ENCODE measurements at regions not wholly inside any gene's neighbourhood (a gene's known extent, or its start where the extent isn't known, plus 50 kb on each side); places are given as distances from the start of the nearest gene placed in this dataset.

DNA sequence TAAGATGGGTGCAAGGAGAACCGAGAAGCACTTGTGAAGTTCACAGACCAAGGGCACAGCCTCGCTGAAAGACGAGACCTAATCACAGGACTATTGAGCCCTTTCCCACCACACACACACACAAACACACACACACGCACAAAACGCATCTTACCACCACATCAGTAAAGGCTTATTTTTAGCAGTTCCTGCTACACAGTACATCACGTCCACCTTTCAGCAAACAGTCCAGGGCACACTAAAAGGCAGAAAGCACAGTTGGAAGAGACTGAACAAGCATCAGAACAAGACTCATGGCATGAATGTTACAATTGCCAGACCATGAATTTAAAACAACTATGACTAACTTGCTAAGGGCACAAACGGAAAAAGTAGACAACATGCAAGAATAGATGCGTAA, 83.6 kb upstream of the MAPK10 start:
- TF ChIP-seq ZNF70 (CRISPR knock-in tag; IDR thresholded peaks at IDR 0.05) = no peak
- no peak for TF ChIP-seq ZC3H10 (CRISPR knock-in tag; IDR thresholded peaks at IDR 0.05)
- no peak for TF ChIP-seq ZNF8 (CRISPR knock-in tag; IDR thresholded peaks at IDR 0.05)
- TF ChIP-seq OSR1 (CRISPR knock-in tag; IDR thresholded peaks at IDR 0.05) = no peak
- no peak for TF ChIP-seq TOX (CRISPR knock-in tag; IDR thresholded peaks at IDR 0.05; ENCODE audit: borderline replicate concordance)
- TF ChIP-seq PPARA (CRISPR knock-in tag; IDR thresholded peaks at IDR 0.05; ENCODE audit: borderline replicate concordance) = no peak
- no peak for TF ChIP-seq ISL1 (CRISPR knock-in tag; IDR thresholded peaks at IDR 0.05)
- no peak for TF ChIP-seq ESRRG (CRISPR knock-in tag; IDR thresholded peaks at IDR 0.05)
- no peak for TF ChIP-seq ZNF565 (CRISPR knock-in tag; conservative IDR thresholded peaks at IDR 0.05; ENCODE audit: low read depth)
- no peak for TF ChIP-seq ZFP3 (CRISPR knock-in tag; IDR thresholded peaks at IDR 0.05)
- no peak for TF ChIP-seq CSDC2 (CRISPR knock-in tag; IDR thresholded peaks at IDR 0.05)
- no peak for ATAC-seq

DNA sequence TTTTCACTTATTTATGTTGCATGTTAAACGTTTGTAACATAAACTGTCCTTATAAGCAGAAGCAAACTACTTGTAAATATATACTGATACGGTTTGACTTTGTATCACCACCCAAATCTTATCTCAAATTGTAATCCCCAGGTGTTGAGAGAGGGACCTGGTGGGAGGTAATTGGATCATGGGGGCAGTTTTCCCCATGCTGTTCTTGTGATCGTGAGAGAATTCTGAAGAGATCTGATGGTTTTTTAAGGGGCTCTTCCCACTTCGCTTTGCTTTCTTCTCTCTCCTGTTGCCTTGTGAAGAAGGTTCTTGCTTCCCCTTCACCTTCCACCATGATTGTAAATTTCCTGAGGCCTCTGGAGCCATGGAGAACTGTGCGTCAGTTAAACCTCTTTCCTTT, 87.1 kb upstream of the MAPK10 start:
- ATAC-seq = no peak
- no peak for TF ChIP-seq RARB (CRISPR knock-in tag; IDR thresholded peaks at IDR 0.05)
- TF ChIP-seq GLIS3 (CRISPR knock-in tag; IDR thresholded peaks at IDR 0.05) = no peak
- TF ChIP-seq ZNF565 (CRISPR knock-in tag; conservative IDR thresholded peaks at IDR 0.05; ENCODE audit: low read depth) = no peak
- TF ChIP-seq TOX (CRISPR knock-in tag; IDR thresholded peaks at IDR 0.05; ENCODE audit: borderline replicate concordance) = no peak
- TF ChIP-seq OSR1 (CRISPR knock-in tag; IDR thresholded peaks at IDR 0.05) = no peak
- TF ChIP-seq ESRRG (CRISPR knock-in tag; IDR thresholded peaks at IDR 0.05) = no peak
- TF ChIP-seq TCF4 (CRISPR knock-in tag; IDR thresholded peaks at IDR 0.05; ENCODE audit: borderline replicate concordance) = no peak
- TF ChIP-seq, protein P1, sequence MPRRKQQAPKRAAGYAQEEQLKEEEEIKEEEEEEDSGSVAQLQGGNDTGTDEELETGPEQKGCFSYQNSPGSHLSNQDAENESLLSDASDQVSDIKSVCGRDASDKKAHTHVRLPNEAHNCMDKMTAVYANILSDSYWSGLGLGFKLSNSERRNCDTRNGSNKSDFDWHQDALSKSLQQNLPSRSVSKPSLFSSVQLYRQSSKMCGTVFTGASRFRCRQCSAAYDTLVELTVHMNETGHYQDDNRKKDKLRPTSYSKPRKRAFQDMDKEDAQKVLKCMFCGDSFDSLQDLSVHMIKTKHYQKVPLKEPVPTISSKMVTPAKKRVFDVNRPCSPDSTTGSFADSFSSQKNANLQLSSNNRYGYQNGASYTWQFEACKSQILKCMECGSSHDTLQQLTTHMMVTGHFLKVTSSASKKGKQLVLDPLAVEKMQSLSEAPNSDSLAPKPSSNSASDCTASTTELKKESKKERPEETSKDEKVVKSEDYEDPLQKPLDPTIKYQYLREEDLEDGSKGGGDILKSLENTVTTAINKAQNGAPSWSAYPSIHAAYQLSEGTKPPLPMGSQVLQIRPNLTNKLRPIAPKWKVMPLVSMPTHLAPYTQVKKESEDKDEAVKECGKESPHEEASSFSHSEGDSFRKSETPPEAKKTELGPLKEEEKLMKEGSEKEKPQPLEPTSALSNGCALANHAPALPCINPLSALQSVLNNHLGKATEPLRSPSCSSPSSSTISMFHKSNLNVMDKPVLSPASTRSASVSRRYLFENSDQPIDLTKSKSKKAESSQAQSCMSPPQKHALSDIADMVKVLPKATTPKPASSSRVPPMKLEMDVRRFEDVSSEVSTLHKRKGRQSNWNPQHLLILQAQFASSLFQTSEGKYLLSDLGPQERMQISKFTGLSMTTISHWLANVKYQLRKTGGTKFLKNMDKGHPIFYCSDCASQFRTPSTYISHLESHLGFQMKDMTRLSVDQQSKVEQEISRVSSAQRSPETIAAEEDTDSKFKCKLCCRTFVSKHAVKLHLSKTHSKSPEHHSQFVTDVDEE (CRISPR knock-in tag; IDR thresholded peaks at IDR 0.05) = no peak
- TF ChIP-seq, protein P2, sequence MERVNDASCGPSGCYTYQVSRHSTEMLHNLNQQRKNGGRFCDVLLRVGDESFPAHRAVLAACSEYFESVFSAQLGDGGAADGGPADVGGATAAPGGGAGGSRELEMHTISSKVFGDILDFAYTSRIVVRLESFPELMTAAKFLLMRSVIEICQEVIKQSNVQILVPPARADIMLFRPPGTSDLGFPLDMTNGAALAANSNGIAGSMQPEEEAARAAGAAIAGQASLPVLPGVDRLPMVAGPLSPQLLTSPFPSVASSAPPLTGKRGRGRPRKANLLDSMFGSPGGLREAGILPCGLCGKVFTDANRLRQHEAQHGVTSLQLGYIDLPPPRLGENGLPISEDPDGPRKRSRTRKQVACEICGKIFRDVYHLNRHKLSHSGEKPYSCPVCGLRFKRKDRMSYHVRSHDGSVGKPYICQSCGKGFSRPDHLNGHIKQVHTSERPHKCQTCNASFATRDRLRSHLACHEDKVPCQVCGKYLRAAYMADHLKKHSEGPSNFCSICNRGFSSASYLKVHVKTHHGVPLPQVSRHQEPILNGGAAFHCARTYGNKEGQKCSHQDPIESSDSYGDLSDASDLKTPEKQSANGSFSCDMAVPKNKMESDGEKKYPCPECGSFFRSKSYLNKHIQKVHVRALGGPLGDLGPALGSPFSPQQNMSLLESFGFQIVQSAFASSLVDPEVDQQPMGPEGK (CRISPR knock-in tag; IDR thresholded peaks at IDR 0.05; ENCODE audit: borderline replicate concordance) = no peak
- no peak for TF ChIP-seq SNAI2 (CRISPR knock-in tag; IDR thresholded peaks at IDR 0.05)
- TF ChIP-seq, protein P3, sequence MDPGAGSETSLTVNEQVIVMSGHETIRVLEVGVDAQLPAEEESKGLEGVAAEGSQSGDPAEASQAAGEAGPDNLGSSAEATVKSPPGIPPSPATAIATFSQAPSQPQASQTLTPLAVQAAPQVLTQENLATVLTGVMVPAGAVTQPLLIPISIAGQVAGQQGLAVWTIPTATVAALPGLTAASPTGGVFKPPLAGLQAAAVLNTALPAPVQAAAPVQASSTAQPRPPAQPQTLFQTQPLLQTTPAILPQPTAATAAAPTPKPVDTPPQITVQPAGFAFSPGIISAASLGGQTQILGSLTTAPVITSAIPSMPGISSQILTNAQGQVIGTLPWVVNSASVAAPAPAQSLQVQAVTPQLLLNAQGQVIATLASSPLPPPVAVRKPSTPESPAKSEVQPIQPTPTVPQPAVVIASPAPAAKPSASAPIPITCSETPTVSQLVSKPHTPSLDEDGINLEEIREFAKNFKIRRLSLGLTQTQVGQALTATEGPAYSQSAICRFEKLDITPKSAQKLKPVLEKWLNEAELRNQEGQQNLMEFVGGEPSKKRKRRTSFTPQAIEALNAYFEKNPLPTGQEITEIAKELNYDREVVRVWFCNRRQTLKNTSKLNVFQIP (CRISPR knock-in tag; IDR thresholded peaks at IDR 0.05; ENCODE audit: borderline replicate concordance, low read depth) = no peak
- no peak for TF ChIP-seq ZFP3 (CRISPR knock-in tag; IDR thresholded peaks at IDR 0.05)
- TF ChIP-seq, protein P4, sequence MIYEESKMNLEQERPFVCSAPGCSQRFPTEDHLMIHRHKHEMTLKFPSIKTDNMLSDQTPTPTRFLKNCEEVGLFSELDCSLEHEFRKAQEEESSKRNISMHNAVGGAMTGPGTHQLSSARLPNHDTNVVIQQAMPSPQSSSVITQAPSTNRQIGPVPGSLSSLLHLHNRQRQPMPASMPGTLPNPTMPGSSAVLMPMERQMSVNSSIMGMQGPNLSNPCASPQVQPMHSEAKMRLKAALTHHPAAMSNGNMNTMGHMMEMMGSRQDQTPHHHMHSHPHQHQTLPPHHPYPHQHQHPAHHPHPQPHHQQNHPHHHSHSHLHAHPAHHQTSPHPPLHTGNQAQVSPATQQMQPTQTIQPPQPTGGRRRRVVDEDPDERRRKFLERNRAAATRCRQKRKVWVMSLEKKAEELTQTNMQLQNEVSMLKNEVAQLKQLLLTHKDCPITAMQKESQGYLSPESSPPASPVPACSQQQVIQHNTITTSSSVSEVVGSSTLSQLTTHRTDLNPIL (CRISPR knock-in tag; IDR thresholded peaks at IDR 0.05; ENCODE audit: low read depth) = no peak
- TF ChIP-seq ISL1 (CRISPR knock-in tag; IDR thresholded peaks at IDR 0.05) = no peak
- no peak for TF ChIP-seq ZNF70 (CRISPR knock-in tag; IDR thresholded peaks at IDR 0.05)
- TF ChIP-seq ZNF8 (CRISPR knock-in tag; IDR thresholded peaks at IDR 0.05) = no peak
- no peak for TF ChIP-seq ZFP30 (CRISPR knock-in tag; IDR thresholded peaks at IDR 0.05)
- TF ChIP-seq PPARA (CRISPR knock-in tag; IDR thresholded peaks at IDR 0.05; ENCODE audit: borderline replicate concordance) = no peak
- no peak for TF ChIP-seq ZC3H10 (CRISPR knock-in tag; IDR thresholded peaks at IDR 0.05)
- TF ChIP-seq ARNTL (CRISPR knock-in tag; IDR thresholded peaks at IDR 0.05; ENCODE audit: borderline replicate concordance, low read depth) = no peak

DNA sequence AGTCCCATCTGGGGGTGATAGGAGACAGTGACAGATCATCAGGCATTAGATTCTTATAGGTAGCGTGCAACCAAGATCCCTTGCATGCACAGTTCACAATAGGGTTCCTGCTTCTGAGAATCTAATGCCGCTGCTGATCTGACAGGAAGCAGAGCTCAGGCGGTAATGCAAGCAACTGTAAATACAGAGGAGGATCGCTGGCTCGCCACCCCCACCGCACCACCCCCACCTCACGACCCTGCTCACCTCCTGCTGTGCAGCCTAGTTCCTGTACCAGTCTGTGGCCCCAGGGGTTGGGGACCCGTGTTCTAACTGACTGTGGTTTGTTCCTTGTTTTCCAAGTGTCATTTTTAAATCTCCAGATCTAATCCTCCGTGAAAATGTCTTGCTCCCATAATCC, 89.0 kb upstream of the MAPK10 start:
- ATAC-seq = no peak
- TF ChIP-seq ISL1 (CRISPR knock-in tag; IDR thresholded peaks at IDR 0.05) = no peak
- TF ChIP-seq PPARA (CRISPR knock-in tag; IDR thresholded peaks at IDR 0.05; ENCODE audit: borderline replicate concordance) = no peak
- TF ChIP-seq, protein P1 (CRISPR knock-in tag; IDR thresholded peaks at IDR 0.05) = no peak
- TF ChIP-seq ARNTL (CRISPR knock-in tag; IDR thresholded peaks at IDR 0.05; ENCODE audit: borderline replicate concordance, low read depth) = no peak
